Upper lobe of left lung (tissue), 6 donors: ENCODE measurements at regions not wholly inside any gene's neighbourhood (a gene's known extent, or its start where the extent isn't known, plus 50 kb on each side); places are given as distances from the start of the nearest gene placed in this dataset.

ENCODE experiments used
- ATAC-seq, 2 donors: fragments of 200-7000 bp; cut with Tn5 transposase; one replicate each; pipeline ENCODE4 v1.9.1; 2022; ENCODE audit warnings: mild to moderate bottlenecking in 2 of 2, moderate library complexity in 2 of 2; ENCODE audit not compliant: low FRiP score in 2 of 2
- DNase-seq, 2 donors: peaks; one replicate each; pipeline ENCODE4 v3.0.0-alpha.2; 2019 to 2020
- H3K27ac ChIP-seq, 4 donors: fragments of 200-600 bp; sonication (generic); one replicate each; pipeline ENCODE4 v1.5.1; 2016 to 2019
- H3K27me3 ChIP-seq, 4 donors: fragments of 200-600 bp; sonication (generic); one replicate each; pipeline ENCODE4 v1.5.1; 2017 to 2019
- H3K36me3 ChIP-seq, 4 donors: fragments of 200-600 bp; sonication (generic); one replicate each; pipeline ENCODE4 v1.5.1; 2016 to 2019
- H3K4me1 ChIP-seq, 4 donors: fragments of 200-600 bp; sonication (generic); one replicate each; pipeline ENCODE4 v1.5.1; 2018 to 2019
- H3K4me3 ChIP-seq, 4 donors: fragments of 200-600 bp; sonication (generic); one replicate each; pipeline ENCODE4 v1.5.1; 2017 to 2019; ENCODE audit warnings: mild to moderate bottlenecking in 2 of 4, moderate library complexity in 1 of 4
- H3K9me3 ChIP-seq, 4 donors: fragments of 200-600 bp; sonication (generic); one replicate each; pipeline ENCODE4 v1.5.1; 2018 to 2019
- EP300 ChIP-seq, 4 donors: sonication (generic); formaldehyde crosslinking; IDR thresholded peaks; one replicate each; pipeline ENCODE4 v1.5.1; 2017; ENCODE audit warnings: antibody characterized with exemption in 4 of 4, control low read depth in 2 of 4
- POLR2A ChIP-seq, 4 donors: fragments of 450-650 bp; IDR thresholded peaks; one replicate each; pipeline ENCODE4 v1.5.1; 2016 to 2017; ENCODE audit warnings: antibody characterized with exemption in 4 of 4, mild to moderate bottlenecking in 2 of 4
- POLR2AphosphoS5 ChIP-seq, 2 donors: sonication (generic); formaldehyde crosslinking; IDR thresholded peaks; one replicate each; pipeline ENCODE4 v1.5.1; 2017; ENCODE audit warnings: antibody characterized with exemption in 2 of 2
- WGBS, 2 donors: methylation state at CpG; one replicate each; pipeline ENCODE4 v1.1.5; 2017 to 2018; 5-methylcytosine and 5-hydroxymethylcytosine counted together
- TF ChIP-seq, protein P1 (sequence below), 6 experiments: fragments of 450-650 bp in 4 of 6; fragments of 200-600 bp in 2 of 6; sonication (generic) in 2 of 6; IDR thresholded peaks; one replicate each; pipeline ENCODE4 v1.5.1; 2016 to 2019; ENCODE audit warnings: antibody characterized with exemption in 6 of 6
- donor health status: DM: no; HTN: no; CAD: no; lungs with moderate emphysema.
- donor health status: DM: no; HTN: yes; CAD: no; lungs with severe emphysema.

- WGBS, 2 donors, result 70 to 87% methylated on average over 1 of the region's 1 CpG
- H3K27ac ChIP-seq, result no peak overlapping the region
Observed at GRCh38 chr4:98210281-98210680, 50.9 kb upstream of the RAP1GDS1 start.

GRCh38 chr4:98209111-98209510 lies 52.1 kb upstream of the RAP1GDS1 start:
- Histone ChIP-seq H3K9me3 (no peaks in the 10 kb centered on the region), H3K27me3 (no peaks in the 10 kb centered on the region), H3K4me3 (no peak overlapping the region), H3K36me3 (no peaks in the 10 kb centered on the region), H3K27ac (no peak overlapping the region), H3K4me1 (no peaks in the 10 kb centered on the region)
- no peak for DNase-seq
- WGBS, 2 donors, result 85 to 96% methylated on average over 1 of the region's 1 CpG
- TF ChIP-seq POLR2AphosphoS5 (IDR thresholded peaks at IDR 0.05) (no peak), POLR2A (IDR thresholded peaks at IDR 0.05) (no peak), EP300 (IDR thresholded peaks at IDR 0.05) (no peak)
- TF ChIP-seq, protein P1, sequence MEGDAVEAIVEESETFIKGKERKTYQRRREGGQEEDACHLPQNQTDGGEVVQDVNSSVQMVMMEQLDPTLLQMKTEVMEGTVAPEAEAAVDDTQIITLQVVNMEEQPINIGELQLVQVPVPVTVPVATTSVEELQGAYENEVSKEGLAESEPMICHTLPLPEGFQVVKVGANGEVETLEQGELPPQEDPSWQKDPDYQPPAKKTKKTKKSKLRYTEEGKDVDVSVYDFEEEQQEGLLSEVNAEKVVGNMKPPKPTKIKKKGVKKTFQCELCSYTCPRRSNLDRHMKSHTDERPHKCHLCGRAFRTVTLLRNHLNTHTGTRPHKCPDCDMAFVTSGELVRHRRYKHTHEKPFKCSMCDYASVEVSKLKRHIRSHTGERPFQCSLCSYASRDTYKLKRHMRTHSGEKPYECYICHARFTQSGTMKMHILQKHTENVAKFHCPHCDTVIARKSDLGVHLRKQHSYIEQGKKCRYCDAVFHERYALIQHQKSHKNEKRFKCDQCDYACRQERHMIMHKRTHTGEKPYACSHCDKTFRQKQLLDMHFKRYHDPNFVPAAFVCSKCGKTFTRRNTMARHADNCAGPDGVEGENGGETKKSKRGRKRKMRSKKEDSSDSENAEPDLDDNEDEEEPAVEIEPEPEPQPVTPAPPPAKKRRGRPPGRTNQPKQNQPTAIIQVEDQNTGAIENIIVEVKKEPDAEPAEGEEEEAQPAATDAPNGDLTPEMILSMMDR (IDR thresholded peaks at IDR 0.05), result no peak
- no peak for ATAC-seq

More at GRCh38 chr4:98210281-98210680, 50.9 kb upstream of the RAP1GDS1 start:
- TF ChIP-seq EP300 (IDR thresholded peaks at IDR 0.05), result no peak
- TF ChIP-seq POLR2AphosphoS5 (IDR thresholded peaks at IDR 0.05), result no peak
- TF ChIP-seq, protein P1 (IDR thresholded peaks at IDR 0.05), result no peak
- no peak for TF ChIP-seq POLR2A (IDR thresholded peaks at IDR 0.05)
- Histone ChIP-seq H3K36me3 (no peaks in the 10 kb centered on the region), H3K9me3 (no peaks in the 10 kb centered on the region), H3K4me1 (no peaks in the 10 kb centered on the region), H3K4me3 (no peak overlapping the region), H3K27me3 (no peaks in the 10 kb centered on the region)
- ATAC-seq (no peak), DNase-seq (no peak)

- Histone ChIP-seq H3K9me3 (no peaks in the 10 kb centered on the region), H3K4me1 (peaks cover 0 to 4% (median 0%) of the 10 kb centered on the region in 4 donors), H3K4me3 (no peak overlapping the region), H3K27me3 (no peaks in the 10 kb centered on the region), H3K27ac (no peak overlapping the region), H3K36me3 (no peaks in the 10 kb centered on the region)
- no peak for ATAC-seq
- WGBS, 2 donors, result 75 to 76% methylated on average over 3 of the region's 3 CpGs
- no peak for TF ChIP-seq POLR2AphosphoS5 (IDR thresholded peaks at IDR 0.05)
- TF ChIP-seq POLR2A (IDR thresholded peaks at IDR 0.05), result no peak
- TF ChIP-seq, protein P1 (IDR thresholded peaks at IDR 0.05), result no peak
- no peak for TF ChIP-seq EP300 (IDR thresholded peaks at IDR 0.05)
- DNase-seq, result no peak
Observed at GRCh38 chr4:98204236-98204553, 57.0 kb upstream of the RAP1GDS1 start.

- no peak overlapping the region for H3K27ac ChIP-seq
- H3K9me3 ChIP-seq, result no peaks in the 10 kb centered on the region
- H3K4me3 ChIP-seq, result peak overlapping the region in 1 of 4 donors; percentile 2
- no peak for ATAC-seq
- H3K27me3 ChIP-seq, result no peaks in the 10 kb centered on the region
- H3K36me3 ChIP-seq, result no peaks in the 10 kb centered on the region
- TF ChIP-seq, protein P1 (IDR thresholded peaks at IDR 0.05), result no peak
- TF ChIP-seq EP300 (IDR thresholded peaks at IDR 0.05) (no peak), POLR2A (IDR thresholded peaks at IDR 0.05) (no peak)
- no peak for DNase-seq
- 52 to 57% methylated on average over 8 of the region's 8 CpGs for WGBS, 2 donors
- peaks cover 0 to 4% (median 0%) of the 10 kb centered on the region in 4 donors for H3K4me1 ChIP-seq
Observed at GRCh38 chr4:98203332-98204235, 57.6 kb upstream of the RAP1GDS1 start.

GRCh38 chr4:98202907-98203306 lies 58.3 kb upstream of the RAP1GDS1 start:
- 94 to 100% methylated on average over 1 of the region's 1 CpG for WGBS, 2 donors
- no peaks in the 10 kb centered on the region for H3K9me3 ChIP-seq
- no peak overlapping the region for H3K27ac ChIP-seq
- H3K4me1 ChIP-seq, result peaks cover 0 to 4% (median 0%) of the 10 kb centered on the region in 4 donors
- H3K4me3 ChIP-seq, result no peak overlapping the region
- H3K27me3 ChIP-seq, result no peaks in the 10 kb centered on the region
- TF ChIP-seq, protein P1 (IDR thresholded peaks at IDR 0.05), result no peak
- TF ChIP-seq POLR2AphosphoS5 (IDR thresholded peaks at IDR 0.05) (no peak), EP300 (IDR thresholded peaks at IDR 0.05) (no peak), POLR2A (IDR thresholded peaks at IDR 0.05) (no peak)
- DNase-seq, result no peak
- no peaks in the 10 kb centered on the region for H3K36me3 ChIP-seq
- no peak for ATAC-seq
